IPS-NIHi7 (cell line): ENCODE measurements at regions not wholly inside any gene's neighbourhood (a gene's known extent, or its start where the extent isn't known, plus 50 kb on each side); places are given as distances from the start of the nearest gene placed in this dataset.
"Not testable (repeated sequence)": the region's sequence is repeated elsewhere in the genome, so short reads cannot be mapped to it uniquely, and the experiment has no call there.

ENCODE experiments used
- DNase-seq: peaks from one replicate; pipeline ENCODE4 v3.0.0; 2012; ENCODE audit warnings: mixed read lengths; ENCODE audit errors: extremely low spot score

DNA sequence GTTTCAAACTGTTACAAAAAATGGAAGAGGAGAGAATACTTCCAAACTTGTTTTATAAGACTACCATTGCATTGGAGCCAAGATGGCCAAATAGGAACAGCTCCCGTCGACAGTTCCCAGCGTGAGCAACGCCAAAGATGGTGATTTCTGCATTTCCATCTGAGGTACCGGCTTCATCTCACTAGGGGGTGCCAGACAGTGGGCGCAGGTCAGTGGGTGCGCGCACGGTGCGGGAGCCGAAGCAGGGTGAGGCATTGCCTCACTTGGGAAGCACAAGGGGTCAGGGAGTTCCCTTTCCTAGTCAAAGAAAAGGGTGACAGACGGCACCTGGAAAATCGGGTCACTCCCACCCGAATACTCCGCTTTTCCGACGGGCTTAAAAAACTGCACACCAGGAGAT lies 149.7 kb upstream of the POF1B start:
- not testable (repeated sequence) for DNase-seq

DNA sequence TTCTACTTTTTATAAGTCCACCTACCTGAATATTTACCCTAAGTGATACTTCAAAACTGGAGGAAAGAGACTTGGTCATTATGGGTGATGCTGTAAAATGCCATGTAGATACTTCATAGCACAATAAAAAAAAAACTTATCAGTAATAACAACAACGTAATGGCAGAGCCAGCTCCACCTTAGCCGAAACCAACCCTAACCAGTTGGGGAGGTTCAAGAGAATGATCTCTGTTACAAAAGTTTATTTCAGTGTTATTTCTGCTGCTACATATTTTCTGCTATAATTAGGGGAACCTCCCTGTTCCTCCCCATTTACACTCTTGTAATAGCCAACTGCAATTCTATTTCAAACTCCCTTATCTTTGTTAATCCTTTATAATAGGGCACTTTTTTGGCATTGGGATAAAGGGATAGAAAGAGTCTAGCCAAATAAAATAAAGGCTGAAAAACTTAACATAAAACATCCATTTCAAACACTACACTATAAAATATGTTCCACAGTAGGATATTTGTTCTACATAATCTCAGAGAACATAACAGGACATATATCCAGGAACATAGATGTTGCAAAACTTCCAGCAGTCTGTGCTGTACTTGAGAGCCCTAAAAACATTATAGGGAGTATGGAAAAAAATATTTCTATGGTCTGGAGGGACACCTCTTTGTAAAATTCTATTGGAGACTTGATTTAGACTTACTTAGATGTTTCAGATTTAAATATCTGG lies 138.7 kb upstream of the POF1B start:
- DNase-seq: no peak

DNA sequence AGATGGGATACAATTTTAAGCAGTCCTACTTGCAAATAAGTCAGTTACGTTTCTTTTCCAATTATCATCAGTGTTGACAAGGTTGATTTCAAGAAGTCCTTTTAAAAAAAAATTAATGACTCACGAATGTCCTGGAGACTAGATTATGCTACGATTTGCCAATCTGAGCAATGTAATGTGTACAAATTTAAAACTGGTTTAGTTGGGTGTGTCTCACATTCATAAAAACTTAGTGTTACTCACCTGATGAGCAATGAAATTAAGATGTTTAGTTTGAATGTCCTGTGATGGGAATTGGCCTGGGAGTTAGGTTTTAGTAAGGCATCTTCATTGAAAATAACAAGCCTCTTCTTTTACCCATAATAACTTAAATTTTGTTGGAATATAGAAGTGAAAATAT lies 136.7 kb upstream of the POF1B start:
- no peak for DNase-seq

DNA sequence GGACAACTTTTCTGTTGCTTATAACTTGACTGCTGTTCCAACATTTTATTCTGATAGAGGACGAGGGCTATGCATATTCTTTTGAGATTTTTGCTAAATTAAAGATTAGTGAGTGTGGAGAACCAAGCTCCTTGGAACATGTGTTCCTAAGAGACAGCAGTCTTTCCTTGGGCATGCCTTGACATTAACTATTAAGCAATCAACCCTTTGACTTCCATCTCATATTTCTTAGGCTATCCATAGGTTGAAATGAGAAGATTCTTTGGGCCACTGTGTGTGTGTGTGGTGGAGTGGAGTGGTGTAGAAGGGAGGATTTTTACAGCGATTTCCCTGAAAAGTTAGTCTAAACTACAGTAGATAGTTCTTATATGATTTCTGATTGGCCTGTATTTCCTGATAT lies 127.4 kb upstream of the POF1B start:
- DNase-seq: no peak

DNA sequence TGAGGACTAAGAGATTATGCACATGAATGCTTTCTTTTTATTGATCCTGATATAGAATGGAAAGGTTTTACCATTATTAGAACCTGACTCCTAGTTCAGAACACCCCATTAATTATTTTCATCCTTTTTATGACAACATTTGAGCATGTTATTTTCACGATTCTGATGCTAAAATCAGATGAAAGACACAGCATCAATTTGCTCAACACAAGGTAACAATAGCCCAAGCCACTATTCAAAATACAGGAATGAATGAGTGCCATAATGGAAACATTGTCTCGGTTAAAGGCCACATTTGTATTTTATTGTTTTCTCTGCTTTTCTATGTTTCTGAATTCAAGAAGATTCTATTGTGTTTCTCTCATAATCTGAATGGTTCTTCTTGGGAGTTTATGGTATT lies 126.3 kb upstream of the POF1B start:
- no peak for DNase-seq

DNA sequence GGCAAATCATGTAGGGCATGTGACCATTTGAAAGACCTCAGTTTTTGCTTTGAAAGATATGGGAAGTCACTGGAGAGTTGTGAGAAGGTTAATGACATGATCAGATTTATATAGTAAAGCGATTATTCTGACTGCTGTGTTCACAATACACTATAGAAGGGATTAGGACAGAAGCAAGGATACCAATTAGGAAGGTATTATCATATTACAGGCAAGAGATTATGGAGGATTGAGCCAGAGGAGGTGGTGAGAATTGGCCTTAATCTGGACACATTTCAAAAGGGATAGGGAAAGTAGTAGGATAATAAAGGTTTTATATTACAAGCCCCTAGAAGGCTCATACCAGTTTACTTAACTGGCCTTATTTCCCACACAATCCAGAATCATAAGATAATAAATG lies 124.9 kb upstream of the POF1B start:
- no peak for DNase-seq

DNA sequence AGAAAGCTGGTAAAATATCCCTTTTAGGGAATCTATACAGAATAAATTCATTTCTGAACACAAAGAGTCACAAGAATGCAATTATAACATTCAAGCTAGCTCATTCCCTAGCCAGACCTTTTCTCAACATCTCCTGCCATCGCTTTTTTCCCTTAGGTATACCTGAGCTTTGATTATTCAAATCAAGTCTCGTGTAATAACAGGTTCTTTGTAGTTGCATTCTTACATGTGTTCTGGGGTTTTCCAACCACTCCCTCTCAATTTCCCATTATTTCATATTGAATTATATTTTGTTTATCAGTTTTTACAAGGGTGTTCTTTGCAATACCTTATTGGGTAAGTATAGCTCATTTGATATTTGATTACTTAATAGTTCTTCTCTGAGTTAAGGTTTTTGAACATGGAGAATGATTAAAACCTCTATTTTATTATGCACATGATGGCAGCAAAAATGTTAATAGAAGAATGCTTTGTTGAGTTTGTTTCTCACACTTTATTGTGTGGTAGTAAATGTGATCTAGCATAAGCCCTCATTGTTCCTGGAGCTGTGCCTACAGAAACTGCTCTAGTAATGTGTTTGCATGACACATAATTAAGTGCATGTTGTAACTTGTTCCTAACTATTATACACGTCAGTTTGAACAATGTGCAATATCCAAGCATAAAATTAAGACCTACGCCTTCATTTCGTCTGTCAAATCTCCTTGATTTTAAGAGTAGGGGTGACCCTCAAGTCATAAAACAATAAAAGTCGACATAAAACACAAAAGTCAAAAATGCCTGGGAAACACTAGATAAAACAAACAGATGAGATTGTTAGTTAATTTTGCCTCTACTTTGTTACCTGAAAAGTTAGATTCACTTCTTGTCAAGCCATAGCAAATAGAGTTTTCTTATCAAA lies 124.0 kb upstream of the POF1B start:
- no peak for DNase-seq

DNA sequence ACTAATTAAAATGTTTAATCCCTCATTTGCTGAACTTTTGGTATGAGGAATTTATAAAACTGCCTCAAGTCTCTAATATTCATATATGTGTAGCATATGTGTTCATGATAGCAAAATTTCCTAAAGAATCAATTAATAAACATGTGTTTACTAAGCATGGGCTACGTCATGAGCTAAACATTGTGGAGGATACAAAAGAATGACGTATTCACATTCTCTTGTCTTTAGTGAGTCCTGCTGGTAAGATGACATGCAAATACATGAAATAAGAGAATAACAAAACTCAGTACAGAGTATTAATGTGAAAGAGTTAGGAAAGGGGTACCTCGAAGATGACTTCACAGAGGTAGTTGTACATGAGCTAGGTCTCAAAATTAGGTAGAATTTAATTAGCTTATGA lies 121.9 kb upstream of the POF1B start:
- DNase-seq: no peak

DNA sequence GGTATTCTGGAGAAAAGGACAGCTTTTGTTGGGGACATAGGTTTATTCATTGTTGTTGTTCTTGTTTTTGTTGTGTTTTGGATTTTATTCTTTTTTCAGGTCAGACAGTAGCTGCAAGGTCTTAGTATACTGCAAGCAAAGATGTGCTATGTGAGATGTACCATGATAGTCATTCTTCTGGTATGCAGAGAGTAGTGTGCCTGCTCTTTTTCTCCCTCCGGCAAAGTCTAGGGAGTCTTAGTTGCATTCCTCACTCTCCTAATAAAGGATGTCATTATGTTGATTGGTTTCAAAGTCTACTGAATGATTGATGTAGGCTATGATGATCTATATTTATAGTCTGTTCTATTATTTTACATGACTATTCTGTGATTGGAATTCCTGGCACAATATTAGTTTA lies 119.9 kb upstream of the POF1B start:
- DNase-seq: no peak

DNA sequence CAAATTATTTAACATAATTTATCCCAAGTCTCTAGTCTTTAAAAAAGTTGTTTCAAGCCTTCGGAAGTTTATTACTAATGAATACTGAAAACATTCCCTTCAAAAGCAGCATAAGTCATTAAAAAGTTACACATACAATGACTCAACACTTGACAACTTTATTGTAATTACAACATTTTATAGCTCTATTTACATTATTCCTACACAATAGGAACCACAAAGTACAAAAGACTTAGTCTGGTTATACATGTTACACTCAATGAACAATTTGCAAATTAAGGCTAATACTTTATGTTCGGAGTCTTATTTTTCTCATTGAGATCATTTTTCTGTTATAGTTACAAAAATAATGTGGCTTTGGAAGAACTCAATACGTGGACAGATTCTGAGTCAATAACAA lies 114.4 kb upstream of the POF1B start:
- no peak for DNase-seq

DNA sequence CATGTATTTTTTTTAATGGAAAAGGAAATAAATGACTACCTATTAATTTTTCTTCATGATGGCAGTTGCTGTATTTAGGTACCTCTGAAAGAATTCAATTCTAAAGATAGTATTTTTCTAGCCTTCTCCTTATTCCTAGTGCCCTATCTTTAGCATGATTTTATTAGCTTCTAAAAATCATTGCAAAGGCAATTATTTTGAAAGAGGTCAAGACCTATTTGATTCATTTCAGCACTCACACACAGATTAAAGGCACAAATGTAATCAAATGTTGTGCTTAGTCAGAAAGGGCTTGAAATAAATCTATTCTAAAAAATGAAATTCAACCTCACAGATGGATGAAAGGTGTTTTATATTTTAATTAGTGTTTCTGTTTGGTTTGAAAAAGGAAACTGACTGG lies 74.8 kb upstream of the POF1B start:
- no peak for DNase-seq

DNA sequence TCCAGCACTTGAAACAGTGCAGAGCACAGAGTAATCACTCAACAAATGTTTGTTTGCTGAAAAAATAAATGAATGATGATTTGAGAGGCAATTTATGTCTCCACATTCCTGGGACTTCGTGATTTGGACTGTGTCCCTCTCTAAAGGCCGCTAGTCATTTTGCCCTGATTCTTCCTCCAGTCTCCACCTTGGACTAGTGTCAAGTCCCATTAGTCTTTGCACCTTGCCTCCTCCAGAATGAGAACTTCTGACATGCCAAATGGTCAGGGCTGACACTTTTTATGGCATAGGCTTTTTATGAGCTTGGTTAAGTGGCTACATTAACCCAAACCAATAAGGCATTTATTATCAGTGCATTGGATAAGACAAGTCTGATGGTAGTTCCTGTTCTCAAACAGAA lies 65.1 kb upstream of the POF1B start:
- no peak for DNase-seq
